SW480 (cell line): ENCODE measurements at regions not wholly inside any gene's neighbourhood (a gene's known extent, or its start where the extent isn't known, plus 50 kb on each side); places are given as distances from the start of the nearest gene placed in this dataset.
A peak's percentile ranks its signal among the peaks of the same experiment; 100 is the strongest.
"Not testable (repeated sequence)": the region's sequence is repeated elsewhere in the genome, so short reads cannot be mapped to it uniquely, and the experiment has no call there.

ENCODE experiments used
- DNase-seq: peaks from one replicate; pipeline ENCODE4 v3.0.0-alpha.2; 2016; ENCODE audit warnings: low spot score

- not testable (repeated sequence) for DNase-seq
These were observed 599.3 kb upstream of the B3GAT1 start for GRCh38 chr11:135011313-135011712.

- DNase-seq, result no peak
These were observed 597.1 kb upstream of the B3GAT1 start for GRCh38 chr11:135009125-135009524.

GRCh38 chr11:135008412-135008811 is 596.4 kb upstream of the B3GAT1 start:
- no peak for DNase-seq

GRCh38 chr11:135008001-135008405 is 596.0 kb upstream of the B3GAT1 start:
- peak; percentile 5 for DNase-seq

- no peak for DNase-seq
These were observed 594.8 kb upstream of the B3GAT1 start for GRCh38 chr11:135006800-135007199.

- DNase-seq, result no peak
These were observed 592.5 kb upstream of the B3GAT1 start for GRCh38 chr11:135004495-135004894.

- DNase-seq, result no peak
These were observed 590.2 kb upstream of the B3GAT1 start for GRCh38 chr11:135002236-135002635.

- DNase-seq, result no peak
These were observed 589.5 kb upstream of the B3GAT1 start for GRCh38 chr11:135001581-135001980.

GRCh38 chr11:135001065-135001464 is 589.0 kb upstream of the B3GAT1 start:
- DNase-seq, result not testable (repeated sequence)

- DNase-seq, result no peak
These were observed 587.5 kb upstream of the B3GAT1 start for GRCh38 chr11:134999590-134999989.

GRCh38 chr11:134997652-134998320 is 585.7 kb upstream of the B3GAT1 start:
- no peak for DNase-seq

GRCh38 chr11:134995741-134996140 is 583.7 kb upstream of the B3GAT1 start:
- DNase-seq, result no peak

GRCh38 chr11:134994431-134994830 is 582.4 kb upstream of the B3GAT1 start:
- DNase-seq, result no peak

GRCh38 chr11:134993691-134994243 is 581.7 kb upstream of the B3GAT1 start:
- no peak for DNase-seq

- DNase-seq, result no peak
These were observed 580.9 kb upstream of the B3GAT1 start for GRCh38 chr11:134992981-134993380.

- no peak for DNase-seq
These were observed 576.5 kb upstream of the B3GAT1 start for GRCh38 chr11:134988495-134988894.

- DNase-seq, result no peak
These were observed 575.8 kb upstream of the B3GAT1 start for GRCh38 chr11:134987822-134988221.

GRCh38 chr11:134987223-134987768 is 575.3 kb upstream of the B3GAT1 start:
- no peak for DNase-seq

- DNase-seq, result no peak
These were observed 572.4 kb upstream of the B3GAT1 start for GRCh38 chr11:134984421-134984820.

GRCh38 chr11:134982432-134982831 is 570.4 kb upstream of the B3GAT1 start:
- DNase-seq, result not testable (repeated sequence)

- DNase-seq, result no peak
These were observed 569.8 kb upstream of the B3GAT1 start for GRCh38 chr11:134981835-134982234.

- DNase-seq, result no peak
These were observed 569.0 kb upstream of the B3GAT1 start for GRCh38 chr11:134980819-134981710.

- DNase-seq, result peak; percentile 54
These were observed 567.0 kb upstream of the B3GAT1 start for GRCh38 chr11:134979089-134979457.
